ENCODE measurements at regions not wholly inside any gene's neighbourhood (a gene's known extent, or its start where the extent isn't known, plus 50 kb on each side); places are given as distances from the start of the nearest gene placed in this dataset.

GRCh38 chr13:77409412-77409811 is 82.5 kb upstream of the MYCBP2 start:
- TF ChIP-seq ZFX (IDR thresholded peaks at IDR 0.05): no peak
- TF ChIP-seq CTCF (conservative IDR thresholded peaks at IDR 0.05): no peak
- H3K27ac ChIP-seq: no peak overlapping the region

GRCh38 chr13:77406644-77407440 is 79.9 kb upstream of the MYCBP2 start:
- no peak overlapping the region for H3K27ac ChIP-seq
- TF ChIP-seq ZFX (IDR thresholded peaks at IDR 0.05): no peak
- no peak for TF ChIP-seq CTCF (conservative IDR thresholded peaks at IDR 0.05)

- TF ChIP-seq ZFX (IDR thresholded peaks at IDR 0.05): no peak
- no peak for TF ChIP-seq CTCF (conservative IDR thresholded peaks at IDR 0.05)
- H3K27ac ChIP-seq: no peak overlapping the region
Observed at GRCh38 chr13:77398825-77399620, 72.1 kb upstream of the MYCBP2 start.

- no peak overlapping the region for H3K27ac ChIP-seq
- TF ChIP-seq CTCF (conservative IDR thresholded peaks at IDR 0.05) (no peak), ZFX (IDR thresholded peaks at IDR 0.05) (no peak)
Observed at GRCh38 chr13:77397636-77398035, 70.7 kb upstream of the MYCBP2 start.

- TF ChIP-seq CTCF (conservative IDR thresholded peaks at IDR 0.05): no peak
- no peak for TF ChIP-seq ZFX (IDR thresholded peaks at IDR 0.05)
- H3K27ac ChIP-seq: no peak overlapping the region
Observed at GRCh38 chr13:77391475-77391874, 64.6 kb upstream of the MYCBP2 start.

- TF ChIP-seq ZFX (IDR thresholded peaks at IDR 0.05): no peak
- TF ChIP-seq CTCF (conservative IDR thresholded peaks at IDR 0.05): no peak
- H3K27ac ChIP-seq: no peak overlapping the region
Observed at GRCh38 chr13:77390391-77390790, 63.5 kb upstream of the MYCBP2 start.

- TF ChIP-seq CTCF (conservative IDR thresholded peaks at IDR 0.05): no peak
- TF ChIP-seq ZFX (IDR thresholded peaks at IDR 0.05): no peak
- H3K27ac ChIP-seq: no peak overlapping the region
Observed at GRCh38 chr13:77389625-77390000, 62.7 kb upstream of the MYCBP2 start.

Measured in C4-2B (cell line).